ENCODE measurements at regions not wholly inside any gene's neighbourhood (a gene's known extent, or its start where the extent isn't known, plus 50 kb on each side); places are given as distances from the start of the nearest gene placed in this dataset.

DNA sequence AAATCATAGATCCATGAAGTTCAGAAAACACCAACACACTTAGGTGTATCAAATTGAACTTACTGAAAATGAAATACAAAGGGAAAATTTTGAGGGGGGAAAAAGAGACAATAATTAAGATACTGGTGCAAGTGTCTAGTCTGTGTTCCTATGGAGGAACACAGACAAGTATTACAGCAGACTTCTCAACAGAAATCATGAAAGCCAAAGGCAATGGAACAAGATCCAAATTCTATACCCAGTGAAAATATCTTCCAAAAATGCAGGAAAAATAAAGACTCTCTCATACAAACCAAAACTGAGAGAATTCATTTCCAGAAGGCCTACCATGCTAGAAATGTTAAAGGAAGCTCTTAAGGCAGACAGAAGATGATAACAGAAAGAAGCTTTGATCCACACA is 63.1 kb downstream of the NRN1 start:
- CTCF ChIA-PET = interaction anchor here (0.6 kb wide), 1 partner anchor 36 kb away, joined by 3 read pairs; no protein-coding TSS in a partner anchor

DNA sequence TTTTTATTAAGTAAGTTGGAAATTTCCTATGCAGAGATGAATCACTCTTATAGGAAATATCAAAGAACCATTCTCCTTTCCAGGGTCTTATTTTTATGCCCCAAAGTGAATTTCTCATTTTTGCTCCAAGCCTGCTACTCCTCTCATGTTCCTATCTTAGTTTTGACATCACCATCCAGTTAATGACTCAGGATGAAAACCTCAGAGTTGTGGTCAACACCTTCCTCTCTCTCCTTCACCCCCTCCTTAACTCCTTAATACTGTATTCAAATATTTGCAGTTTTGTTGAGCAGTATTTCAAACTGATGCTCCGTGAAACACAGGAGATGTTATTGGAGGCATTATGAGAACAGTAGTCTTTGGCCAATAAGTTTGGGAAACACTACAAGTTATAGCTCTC is 64.1 kb downstream of the NRN1 start:
- 26% methylated on average over 1 of the region's 1 CpG for WGBS (ENCODE audit: low lambda C conversion rate)
- no peak for DNase-seq
- TF ChIP-seq TCF12 (IDR thresholded peaks at IDR 0.05) (no peak), GATA2 (CRISPR knock-in tag; IDR thresholded peaks at IDR 0.05) (no peak), MXI1 (IDR thresholded peaks at IDR 0.05; ENCODE audit: low read depth, low read length) (no peak), YY1 (IDR thresholded peaks at IDR 0.05; ENCODE audit: low read depth) (no peak), FOSL2 (IDR thresholded peaks at IDR 0.05; ENCODE audit: borderline replicate concordance, low read depth) (no peak), RFX5 (IDR thresholded peaks at IDR 0.05; ENCODE audit: low read length) (no peak)
- TF ChIP-seq, protein P1, sequence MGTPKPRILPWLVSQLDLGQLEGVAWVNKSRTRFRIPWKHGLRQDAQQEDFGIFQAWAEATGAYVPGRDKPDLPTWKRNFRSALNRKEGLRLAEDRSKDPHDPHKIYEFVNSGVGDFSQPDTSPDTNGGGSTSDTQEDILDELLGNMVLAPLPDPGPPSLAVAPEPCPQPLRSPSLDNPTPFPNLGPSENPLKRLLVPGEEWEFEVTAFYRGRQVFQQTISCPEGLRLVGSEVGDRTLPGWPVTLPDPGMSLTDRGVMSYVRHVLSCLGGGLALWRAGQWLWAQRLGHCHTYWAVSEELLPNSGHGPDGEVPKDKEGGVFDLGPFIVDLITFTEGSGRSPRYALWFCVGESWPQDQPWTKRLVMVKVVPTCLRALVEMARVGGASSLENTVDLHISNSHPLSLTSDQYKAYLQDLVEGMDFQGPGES (IDR thresholded peaks at IDR 0.05; ENCODE audit: low read depth, low read length) = no peak
- Histone ChIP-seq H3K4me3 (ENCODE audit: low read depth in 2 of 2, low read length in 1 of 2) (no peak overlapping the region), H3K36me3 (replicated peaks in 1 of 2; ENCODE audit: control insufficient read depth in 1 of 2, insufficient read depth in 2 of 2, low read length in 1 of 2) (no peaks in the 10 kb centered on the region), H2AFZ (ENCODE audit: low read depth) (no peak overlapping the region), H3K4me2 (no peak overlapping the region), H3K9me2 (no peaks in the 10 kb centered on the region), H3K9me3 (0 out of 2 replicates have a peak, but pooled peaks cover 5% of the 10 kb centered on the region), H3K9ac (no peak overlapping the region), H3K4me1 (ENCODE audit: control insufficient read depth in 1 of 2, insufficient read depth in 2 of 2, low read depth in 1 of 2, low read length in 1 of 2) (peaks cover 4 to 6% of the 10 kb centered on the region in 2 experiments; a peak in 2 of 4 replicates), H3K27me3 (ENCODE audit: insufficient read depth) (no peaks in the 10 kb centered on the region), H4K20me1 (ENCODE audit: insufficient read depth) (no peaks in the 10 kb centered on the region), H3K27ac (ENCODE audit: low read depth in 2 of 2, low read length in 1 of 2) (no peak overlapping the region), H3K79me2 (ENCODE audit: insufficient read depth) (no peaks in the 10 kb centered on the region), H3F3A (replicated peaks; ENCODE audit: insufficient read depth) (peaks cover 9% of the 10 kb centered on the region)
- ChIA-PET CTCF (no interaction called here), POLR2A (no interaction called here)

More for the DNA sequence above, 63.1 kb downstream of the NRN1 start:
- Histone ChIP-seq H3K36me3 (replicated peaks in 1 of 2; ENCODE audit: control insufficient read depth in 1 of 2, insufficient read depth in 2 of 2, low read length in 1 of 2) (no peaks in the 10 kb centered on the region), H2AFZ (ENCODE audit: low read depth) (no peak overlapping the region), H3F3A (replicated peaks; ENCODE audit: insufficient read depth) (peaks cover 9% of the 10 kb centered on the region), H3K4me2 (no peak overlapping the region), H3K4me1 (ENCODE audit: control insufficient read depth in 1 of 2, insufficient read depth in 2 of 2, low read depth in 1 of 2, low read length in 1 of 2) (peaks cover 0 to 4% of the 10 kb centered on the region in 2 experiments; a peak in 1 of 4 replicates), H3K9ac (no peak overlapping the region), H3K9me2 (no peaks in the 10 kb centered on the region), H3K9me3 (0 out of 2 replicates have a peak, but pooled peaks cover 5% of the 10 kb centered on the region), H4K20me1 (ENCODE audit: insufficient read depth) (no peaks in the 10 kb centered on the region), H3K27me3 (ENCODE audit: insufficient read depth) (no peaks in the 10 kb centered on the region), H3K79me2 (ENCODE audit: insufficient read depth) (no peaks in the 10 kb centered on the region), H3K27ac (ENCODE audit: low read depth in 2 of 2, low read length in 1 of 2) (no peak overlapping the region), H3K4me3 (ENCODE audit: low read depth in 2 of 2, low read length in 1 of 2) (no peak overlapping the region)
- no peak for TF ChIP-seq MEF2A (IDR thresholded peaks at IDR 0.05; ENCODE audit: borderline replicate concordance, low read depth)
- no peak for TF ChIP-seq RAD21 (IDR thresholded peaks at IDR 0.05; ENCODE audit: low read length)
- no peak for TF ChIP-seq POLR2AphosphoS5 (IDR thresholded peaks at IDR 0.05; ENCODE audit: low read depth, low read length)
- TF ChIP-seq MXI1 (IDR thresholded peaks at IDR 0.05; ENCODE audit: low read depth, low read length) = no peak
- TF ChIP-seq, protein P1 (IDR thresholded peaks at IDR 0.05; ENCODE audit: low read depth, low read length) = no peak
- TF ChIP-seq ELF1 (IDR thresholded peaks at IDR 0.05) = no peak
- no peak for TF ChIP-seq JUND (IDR thresholded peaks at IDR 0.05)
- POLR2A ChIA-PET = no interaction called here
- no peak for DNase-seq

Data from SK-N-SH (cell line).